ENCODE measurements at regions not wholly inside any gene's neighbourhood (a gene's known extent, or its start where the extent isn't known, plus 50 kb on each side); places are given as distances from the start of the nearest gene placed in this dataset.
A peak's percentile ranks its signal among the peaks of the same experiment; 100 is the strongest.

DNA sequence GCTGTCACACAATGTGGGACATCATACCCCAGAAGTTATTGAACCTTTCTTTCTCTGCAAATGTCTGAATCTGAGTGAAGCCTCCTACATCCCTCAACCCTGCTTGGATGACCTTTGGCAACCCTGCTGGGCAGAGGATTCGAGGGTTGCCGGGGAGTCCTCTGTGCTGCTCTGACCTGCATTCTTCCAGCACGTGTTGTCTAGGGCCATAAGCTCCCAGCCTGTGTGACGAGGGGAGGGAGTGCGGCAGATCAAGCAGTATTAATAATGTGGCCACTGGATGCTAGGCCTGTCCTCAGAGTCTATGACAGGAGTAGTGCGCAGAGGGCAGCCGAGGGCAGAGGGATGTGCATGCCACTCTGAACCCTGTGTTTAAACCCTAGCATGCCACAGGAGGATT lies 58.8 kb downstream of the RPL37A start:
- Histone ChIP-seq H2AK5ac (ENCODE audit: low read depth, low read length) (peak overlapping the region; percentile 3; the same call in 1 of the 2 replicates), H3K9me3 (ENCODE audit: control insufficient read depth, insufficient read depth, low read length) (no peaks in the 10 kb centered on the region), H3K27ac (ENCODE audit: insufficient read depth, low read length) (no peak overlapping the region), H3K18ac (ENCODE audit: low read depth, low read length) (peak overlapping the region; percentile 35), H3K4me2 (ENCODE audit: low read depth, low read length) (no peak overlapping the region), H2BK120ac (ENCODE audit: low read depth, low read length) (no peak overlapping the region; the same call in 1 of the 2 replicates), H2AK9ac (replicated peaks; ENCODE audit: low read depth, low read length, poor library complexity) (no peak overlapping the region), H4K8ac (ENCODE audit: low read depth in 2 of 2, low read length in 2 of 2) (no peak overlapping the region), H3K4me1 (ENCODE audit: control insufficient read depth, insufficient read depth, low read length) (peaks cover 40% of the 10 kb centered on the region), H3K56ac (ENCODE audit: extremely low read depth, insufficient read depth, low read length) (no peak overlapping the region), H4K20me1 (ENCODE audit: insufficient read depth, low read length) (no peaks in the 10 kb centered on the region), H2AFZ (replicated peaks; ENCODE audit: low read length, poor library complexity) (no peak overlapping the region), H3K23ac (ENCODE audit: low read depth, low read length) (no peak overlapping the region), H2BK5ac (ENCODE audit: low read depth, low read length, poor library complexity, severe bottlenecking) (no peak overlapping the region), H3K79me1 (ENCODE audit: low read depth in 1 of 2, low read length in 2 of 2) (no peaks in the 10 kb centered on the region), H3K4ac (ENCODE audit: low read depth, low read length) (0 out of 2 replicates have a peak overlapping the region, but pooled peaks have one; percentile 2), H4K5ac (ENCODE audit: low read depth, low read length) (peak overlapping the region; percentile 33), H3K4me3 (ENCODE audit: insufficient read depth, low read depth, low read length) (no peak overlapping the region), H3K14ac (replicated peaks; ENCODE audit: low read depth, low read length) (peak overlapping the region; percentile 7; the same call in 1 of the 2 replicates), H2BK20ac (ENCODE audit: low read depth, low read length) (0 out of 2 replicates have a peak overlapping the region, but pooled peaks have one; percentile 14), H3K36me3 (ENCODE audit: control insufficient read depth, insufficient read depth, low read length) (no peaks in the 10 kb centered on the region), H4K91ac (ENCODE audit: insufficient read depth, low read depth, low read length) (no peak overlapping the region; the same call in 1 of the 2 replicates), H2BK15ac (ENCODE audit: low read depth, low read length) (0 out of 3 replicates have a peak overlapping the region, but pooled peaks have one; percentile 6), H3K9ac (ENCODE audit: low read depth, low read length) (no peak overlapping the region), H3K9me1 (ENCODE audit: insufficient read depth, low read length) (peaks cover 15% of the 10 kb centered on the region), H3K27me3 (ENCODE audit: control insufficient read depth, insufficient read depth, low read length) (no peaks in the 10 kb centered on the region)
- TF ChIP-seq, protein P1, sequence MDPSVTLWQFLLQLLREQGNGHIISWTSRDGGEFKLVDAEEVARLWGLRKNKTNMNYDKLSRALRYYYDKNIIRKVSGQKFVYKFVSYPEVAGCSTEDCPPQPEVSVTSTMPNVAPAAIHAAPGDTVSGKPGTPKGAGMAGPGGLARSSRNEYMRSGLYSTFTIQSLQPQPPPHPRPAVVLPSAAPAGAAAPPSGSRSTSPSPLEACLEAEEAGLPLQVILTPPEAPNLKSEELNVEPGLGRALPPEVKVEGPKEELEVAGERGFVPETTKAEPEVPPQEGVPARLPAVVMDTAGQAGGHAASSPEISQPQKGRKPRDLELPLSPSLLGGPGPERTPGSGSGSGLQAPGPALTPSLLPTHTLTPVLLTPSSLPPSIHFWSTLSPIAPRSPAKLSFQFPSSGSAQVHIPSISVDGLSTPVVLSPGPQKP (IDR thresholded peaks at IDR 0.05; ENCODE audit: borderline replicate concordance, low read depth, low read length), result no peak
- TF ChIP-seq POLR2A (IDR thresholded peaks at IDR 0.05; ENCODE audit: low read depth, low read length), result no peak
- no peak for TF ChIP-seq RAD21 (IDR thresholded peaks at IDR 0.05; ENCODE audit: low read length)
- no peak for TF ChIP-seq NFE2L2 (IDR thresholded peaks at IDR 0.05; ENCODE audit: low read depth, low read length)
- TF ChIP-seq MAZ (IDR thresholded peaks at IDR 0.05; ENCODE audit: borderline replicate concordance, low read depth, low read length), result no peak
- TF ChIP-seq MXI1 (IDR thresholded peaks at IDR 0.05; ENCODE audit: borderline replicate concordance, low read depth, low read length), result no peak
- no peak for TF ChIP-seq RFX5 (IDR thresholded peaks at IDR 0.05; ENCODE audit: low read depth, low read length)
- TF ChIP-seq BHLHE40 (IDR thresholded peaks at IDR 0.05; ENCODE audit: low read depth, low read length), result no peak
- TF ChIP-seq, protein P2, sequence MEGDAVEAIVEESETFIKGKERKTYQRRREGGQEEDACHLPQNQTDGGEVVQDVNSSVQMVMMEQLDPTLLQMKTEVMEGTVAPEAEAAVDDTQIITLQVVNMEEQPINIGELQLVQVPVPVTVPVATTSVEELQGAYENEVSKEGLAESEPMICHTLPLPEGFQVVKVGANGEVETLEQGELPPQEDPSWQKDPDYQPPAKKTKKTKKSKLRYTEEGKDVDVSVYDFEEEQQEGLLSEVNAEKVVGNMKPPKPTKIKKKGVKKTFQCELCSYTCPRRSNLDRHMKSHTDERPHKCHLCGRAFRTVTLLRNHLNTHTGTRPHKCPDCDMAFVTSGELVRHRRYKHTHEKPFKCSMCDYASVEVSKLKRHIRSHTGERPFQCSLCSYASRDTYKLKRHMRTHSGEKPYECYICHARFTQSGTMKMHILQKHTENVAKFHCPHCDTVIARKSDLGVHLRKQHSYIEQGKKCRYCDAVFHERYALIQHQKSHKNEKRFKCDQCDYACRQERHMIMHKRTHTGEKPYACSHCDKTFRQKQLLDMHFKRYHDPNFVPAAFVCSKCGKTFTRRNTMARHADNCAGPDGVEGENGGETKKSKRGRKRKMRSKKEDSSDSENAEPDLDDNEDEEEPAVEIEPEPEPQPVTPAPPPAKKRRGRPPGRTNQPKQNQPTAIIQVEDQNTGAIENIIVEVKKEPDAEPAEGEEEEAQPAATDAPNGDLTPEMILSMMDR (conservative IDR thresholded peaks at IDR 0.05; ENCODE audit: low read depth, low read length), result no peak
- no peak for TF ChIP-seq SMC3 (IDR thresholded peaks at IDR 0.05; ENCODE audit: low read depth, low read length)
- no peak for TF ChIP-seq CEBPB (IDR thresholded peaks at IDR 0.05; ENCODE audit: low read depth, low read length)
- TF ChIP-seq MAFK (IDR thresholded peaks at IDR 0.05; ENCODE audit: low read depth, low read length), result no peak
- intact Hi-C loops (cut with micrococcal nuclease), result no loop called here
- POLR2A ChIA-PET (ENCODE audit: unreplicated experiment), result no interaction called here
- in situ Hi-C loops (cut with MboI; ENCODE audit: low sequenced_read_pairs), result no loop called here
- dilution Hi-C loops (cut with HindIII; ENCODE audit: low sequenced_read_pairs, unreplicated experiment), result no loop called here
- WGBS, 2 experiments (ENCODE audit: extremely low coverage in 2 of 2, insufficient read length in 1 of 2), result 75% methylated on average over 4 of the region's 7 CpGs; no CpG with 5 or more reads in 1 of the 2 experiments
- CTCF ChIA-PET, result interaction anchor here (0.6 kb wide), 1 partner anchor 79 kb away, joined by 3 read pairs; no protein-coding TSS in a partner anchor
- BruUV-seq (replicated peaks), result no TSS peak
- DNase-seq (no peak), ATAC-seq (ENCODE audit: low read depth) (peak; percentile 8; the same call in 1 of the 2 replicates)
